CD14-positive monocyte (primary cell): ENCODE measurements at regions not wholly inside any gene's neighbourhood (a gene's known extent, or its start where the extent isn't known, plus 50 kb on each side); places are given as distances from the start of the nearest gene placed in this dataset.

Experiments used
- DNase-seq, 3 donors: peaks; one replicate each; pipeline ENCODE4 v3.0.0-alpha.2; 2011 to 2022
- H2AFZ ChIP-seq: 2 replicates; pipeline ENCODE4 v1.6.0; 2012; ENCODE audit warnings: mild to moderate bottlenecking, low read depth, low read length, inconsistent platforms; ENCODE audit not compliant: insufficient read depth, poor library complexity, severe bottlenecking
- H3K27ac ChIP-seq, 2 donors: 1 replicate in 1 of 2; 2 replicates in 1 of 2; pipeline ENCODE4 v1.5.1; 2012 to 2013; ENCODE audit warnings: low read length in 2 of 2, control low read depth in 1 of 2, inconsistent platforms in 1 of 2, low read depth in 1 of 2, mild to moderate bottlenecking in 1 of 2
- H3K27me3 ChIP-seq, 2 donors: one replicate each; pipeline versions ENCODE4 v1.6.0 to v1.6.1; 2011 to 2013; ENCODE audit warnings: low read length in 2 of 2; ENCODE audit not compliant: control insufficient read depth in 2 of 2, insufficient read depth in 2 of 2
- H3K36me3 ChIP-seq, 2 donors: replicated peaks in 1 of 2; 1 replicate in 1 of 2; 2 replicates in 1 of 2; pipeline versions ENCODE4 v1.5.1 to v1.6.1; 2012 to 2013; ENCODE audit warnings: low read length in 2 of 2, control low read depth in 1 of 2, inconsistent platforms in 1 of 2, mild to moderate bottlenecking in 1 of 2; ENCODE audit not compliant: insufficient read depth in 2 of 2, control insufficient read depth in 1 of 2
- H3K4me1 ChIP-seq, 2 donors: 1 replicate in 1 of 2; 2 replicates in 1 of 2; pipeline versions ENCODE4 v1.5.1 to v1.6.1; 2012 to 2013; ENCODE audit warnings: low read length in 2 of 2, control low read depth in 1 of 2, inconsistent platforms in 1 of 2, mild to moderate bottlenecking in 1 of 2, moderate library complexity in 1 of 2; ENCODE audit not compliant: insufficient read depth in 2 of 2, control insufficient read depth in 1 of 2
- H3K4me2 ChIP-seq: replicated peaks from 2 replicates; pipeline ENCODE3; 2012; ENCODE audit warnings: low read length, moderate library complexity, mild to moderate bottlenecking; ENCODE audit not compliant: poor library complexity, severe bottlenecking; ENCODE audit errors: extremely low read depth
- H3K4me3 ChIP-seq, 3 experiments: fragments of 200-600 bp in 1 of 3; sonication (generic) in 1 of 3; replicated peaks in 1 of 3; 1 replicate in 2 of 3; 2 replicates in 1 of 3; pipeline ENCODE4 v1.5.1; 2011 to 2013; ENCODE audit warnings: low read length in 3 of 3, mild to moderate bottlenecking in 3 of 3, control low read depth in 2 of 3, low read depth in 2 of 3, inconsistent platforms in 1 of 3, moderate library complexity in 1 of 3
- H3K79me2 ChIP-seq: 2 replicates; pipeline ENCODE4 v1.6.0; 2012; ENCODE audit warnings: mild to moderate bottlenecking, control low read depth, inconsistent platforms, low read length, moderate library complexity; ENCODE audit not compliant: insufficient read depth
- H3K9ac ChIP-seq: 2 replicates; pipeline ENCODE4 v1.6.0; 2017; ENCODE audit warnings: low read length, mild to moderate bottlenecking; ENCODE audit not compliant: insufficient read depth, poor library complexity, severe bottlenecking
- H3K9me3 ChIP-seq, 2 donors: replicated peaks in 1 of 2; 1 replicate in 1 of 2; 2 replicates in 1 of 2; pipeline versions ENCODE4 v1.5.1 to v1.6.1; 2012 to 2013; ENCODE audit warnings: low read length in 2 of 2, control low read depth in 1 of 2; ENCODE audit not compliant: control insufficient read depth in 1 of 2, insufficient read depth in 1 of 2
- H4K20me1 ChIP-seq: 2 replicates; pipeline ENCODE4 v1.6.0; 2012; ENCODE audit warnings: mild to moderate bottlenecking, low read length, control low read depth, moderate library complexity; ENCODE audit not compliant: insufficient read depth
- H3K27ac Mint-ChIP-seq, 7 donors: one replicate each; pipeline ENCODE4 v1.8.0; 2020; ENCODE audit warnings: mild to moderate bottlenecking in 7 of 7, mixed read lengths in 7 of 7, moderate library complexity in 6 of 7, inconsistent platforms in 2 of 7
- H3K27me3 Mint-ChIP-seq, 3 donors: one replicate each; pipeline ENCODE4 v1.8.0; 2021 to 2022; ENCODE audit warnings: low read depth in 3 of 3, mild to moderate bottlenecking in 3 of 3, mixed read lengths in 3 of 3, moderate library complexity in 3 of 3, inconsistent platforms in 1 of 3
- H3K36me3 Mint-ChIP-seq, 2 donors: one replicate each; pipeline ENCODE4 v1.8.0; 2020; ENCODE audit warnings: mixed read lengths in 2 of 2, inconsistent platforms in 1 of 2, mild to moderate bottlenecking in 1 of 2
- H3K4me1 Mint-ChIP-seq: one replicate; pipeline ENCODE4 v1.8.0; 2020; ENCODE audit warnings: mild to moderate bottlenecking, mixed read lengths
- H3K4me3 Mint-ChIP-seq, 2 donors: one replicate each; pipeline ENCODE4 v1.8.0; 2020; ENCODE audit warnings: mild to moderate bottlenecking in 2 of 2, mixed read lengths in 2 of 2, moderate library complexity in 1 of 2
- H3K9me3 Mint-ChIP-seq, 7 donors: one replicate each; pipeline ENCODE4 v1.8.0; 2020 to 2022; ENCODE audit warnings: mixed read lengths in 7 of 7, mild to moderate bottlenecking in 6 of 7, moderate library complexity in 6 of 7, inconsistent platforms in 2 of 7
- CTCF ChIP-seq: fragments of 200-600 bp; IDR thresholded peaks from one replicate; pipeline ENCODE4 v1.8.0; 2022; ENCODE audit warnings: antibody characterized with exemption, mild to moderate bottlenecking
- WGBS: methylation state at CpG from one replicate; pipeline ENCODE4 v1.1.5; 2013; ENCODE audit warnings: missing lambda C conversion rate; ENCODE audit not compliant: insufficient coverage; 5-methylcytosine and 5-hydroxymethylcytosine counted together
- intact Hi-C, 2 donors: fragments of 100-400 bp; cut with micrococcal nuclease; formaldehyde crosslinking; loops; one replicate each; pipeline versions ENCODE4 v1.15.0 to v1.15.1; 2023

- no peak overlapping the region for H3K27ac Mint-ChIP-seq
- no peak overlapping the region for H3K4me3 Mint-ChIP-seq
- no peaks in the 10 kb centered on the region for H3K4me1 ChIP-seq
- H3K9me3 Mint-ChIP-seq = peaks cover 0 to 3% (median 0%) of the 10 kb centered on the region in 7 donors
- H3K4me3 ChIP-seq = no peak overlapping the region
- no peak for DNase-seq
- H3K9ac ChIP-seq = no peak overlapping the region
- no peak overlapping the region for H2AFZ ChIP-seq
- 83% methylated on average over 1 of the region's 5 CpGs for WGBS
- no peak overlapping the region for H3K27ac ChIP-seq
- H3K36me3 ChIP-seq = no peaks in the 10 kb centered on the region
- no peaks in the 10 kb centered on the region for H3K4me1 Mint-ChIP-seq
- TF ChIP-seq CTCF = no peak
- H3K27me3 Mint-ChIP-seq = peaks cover 0 to 2% (median 0%) of the 10 kb centered on the region in 3 donors
- no peaks in the 10 kb centered on the region for H3K27me3 ChIP-seq
- H3K4me2 ChIP-seq = no peak overlapping the region
- H3K79me2 ChIP-seq = no peaks in the 10 kb centered on the region
- H4K20me1 ChIP-seq = no peaks in the 10 kb centered on the region
- H3K9me3 ChIP-seq = no peaks in the 10 kb centered on the region
- H3K36me3 Mint-ChIP-seq = no peaks in the 10 kb centered on the region
- intact Hi-C loops = no loop called here
Measured at GRCh38 chr5:136750224-136750862, 385.0 kb upstream of the TRPC7 start.

GRCh38 chr5:136749016-136749415 lies 383.7 kb upstream of the TRPC7 start:
- intact Hi-C loops = no loop called here
- peaks cover 0 to 6% (median under 1%) of the 10 kb centered on the region in 7 donors for H3K9me3 Mint-ChIP-seq
- H3K79me2 ChIP-seq = no peaks in the 10 kb centered on the region
- H3K27me3 ChIP-seq = no peaks in the 10 kb centered on the region
- no peaks in the 10 kb centered on the region for H3K36me3 Mint-ChIP-seq
- H3K4me3 ChIP-seq = no peak overlapping the region
- H2AFZ ChIP-seq = no peak overlapping the region
- H3K27ac Mint-ChIP-seq = no peak overlapping the region
- H3K4me2 ChIP-seq = no peak overlapping the region
- DNase-seq = no peak
- H3K36me3 ChIP-seq = no peaks in the 10 kb centered on the region
- peaks cover 0 to 2% (median 0%) of the 10 kb centered on the region in 3 donors for H3K27me3 Mint-ChIP-seq
- no peaks in the 10 kb centered on the region for H3K4me1 ChIP-seq
- no peaks in the 10 kb centered on the region for H4K20me1 ChIP-seq
- H3K27ac ChIP-seq = no peak overlapping the region
- no peak for TF ChIP-seq CTCF
- no CpG with 5 or more reads among the region's 1 CpG for WGBS
- H3K4me1 Mint-ChIP-seq = no peaks in the 10 kb centered on the region
- H3K4me3 Mint-ChIP-seq = no peak overlapping the region
- no peaks in the 10 kb centered on the region for H3K9me3 ChIP-seq
- no peak overlapping the region for H3K9ac ChIP-seq
